GM13976 (cell line): ENCODE measurements at regions not wholly inside any gene's neighbourhood (a gene's known extent, or its start where the extent isn't known, plus 50 kb on each side); places are given as distances from the start of the nearest gene placed in this dataset.

ENCODE experiments used
- DNase-seq: peaks from one replicate; pipeline ENCODE4 v3.0.0; 2012; ENCODE audit warnings: low spot score
- in situ Hi-C: fragments of 300-500 bp; cut with MboI; formaldehyde crosslinking; loops from one replicate; pipeline ENCODE4 v1.12.0; 2022; ENCODE audit warnings: low sequenced_read_pairs, mixed read lengths, inconsistent platforms; ENCODE audit not compliant: unreplicated experiment
- TF ChIP-seq, protein P1 (sequence below): IDR thresholded peaks from 2 replicates; pipeline ENCODE4 v1.5.1; 2012; ENCODE audit warnings: borderline replicate concordance, mild to moderate bottlenecking; ENCODE audit not compliant: insufficient read depth; ENCODE audit errors: extremely low read depth, missing control alignments, control extremely low read depth

DNA sequence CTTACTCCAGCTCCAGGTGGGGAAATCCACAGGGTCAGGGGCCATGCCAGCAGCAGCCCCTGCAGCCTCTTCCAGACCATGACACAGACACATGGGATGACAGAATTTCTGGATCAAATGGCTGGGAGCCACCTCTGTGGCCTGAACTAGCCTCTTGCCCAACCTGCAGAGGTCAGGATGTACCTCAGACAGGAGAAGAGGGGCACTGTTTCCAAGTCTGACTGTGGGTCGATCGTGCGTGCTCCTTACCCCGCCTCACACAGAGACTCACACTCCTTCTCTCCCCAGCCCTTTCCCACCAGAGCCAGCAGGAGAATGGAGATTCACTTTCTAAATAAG is 131.9 kb downstream of the FAM43A start:
- TF ChIP-seq, protein P1, sequence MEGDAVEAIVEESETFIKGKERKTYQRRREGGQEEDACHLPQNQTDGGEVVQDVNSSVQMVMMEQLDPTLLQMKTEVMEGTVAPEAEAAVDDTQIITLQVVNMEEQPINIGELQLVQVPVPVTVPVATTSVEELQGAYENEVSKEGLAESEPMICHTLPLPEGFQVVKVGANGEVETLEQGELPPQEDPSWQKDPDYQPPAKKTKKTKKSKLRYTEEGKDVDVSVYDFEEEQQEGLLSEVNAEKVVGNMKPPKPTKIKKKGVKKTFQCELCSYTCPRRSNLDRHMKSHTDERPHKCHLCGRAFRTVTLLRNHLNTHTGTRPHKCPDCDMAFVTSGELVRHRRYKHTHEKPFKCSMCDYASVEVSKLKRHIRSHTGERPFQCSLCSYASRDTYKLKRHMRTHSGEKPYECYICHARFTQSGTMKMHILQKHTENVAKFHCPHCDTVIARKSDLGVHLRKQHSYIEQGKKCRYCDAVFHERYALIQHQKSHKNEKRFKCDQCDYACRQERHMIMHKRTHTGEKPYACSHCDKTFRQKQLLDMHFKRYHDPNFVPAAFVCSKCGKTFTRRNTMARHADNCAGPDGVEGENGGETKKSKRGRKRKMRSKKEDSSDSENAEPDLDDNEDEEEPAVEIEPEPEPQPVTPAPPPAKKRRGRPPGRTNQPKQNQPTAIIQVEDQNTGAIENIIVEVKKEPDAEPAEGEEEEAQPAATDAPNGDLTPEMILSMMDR: no peak
- no peak for DNase-seq
- in situ Hi-C loops: no loop called here

DNA sequence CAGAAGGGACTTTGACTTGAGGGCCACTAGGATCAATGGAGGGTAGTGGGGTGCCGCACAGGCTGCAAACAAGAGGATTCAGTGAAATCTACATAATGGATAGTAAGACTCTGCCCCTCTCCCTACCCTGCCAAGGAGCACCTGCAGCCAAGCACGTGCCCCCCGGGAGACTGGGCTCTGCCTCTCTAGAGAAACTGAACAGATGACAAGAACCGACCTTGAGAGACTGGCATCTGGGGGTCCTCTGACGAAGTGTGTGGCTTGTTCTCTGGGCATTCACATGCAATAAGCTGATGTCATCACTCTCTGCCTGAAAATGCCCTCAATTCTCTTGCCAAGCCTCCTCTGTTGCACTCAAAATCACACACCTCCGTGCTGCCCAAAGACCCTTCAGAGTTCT is 132.3 kb downstream of the FAM43A start:
- TF ChIP-seq, protein P1: no peak

DNA sequence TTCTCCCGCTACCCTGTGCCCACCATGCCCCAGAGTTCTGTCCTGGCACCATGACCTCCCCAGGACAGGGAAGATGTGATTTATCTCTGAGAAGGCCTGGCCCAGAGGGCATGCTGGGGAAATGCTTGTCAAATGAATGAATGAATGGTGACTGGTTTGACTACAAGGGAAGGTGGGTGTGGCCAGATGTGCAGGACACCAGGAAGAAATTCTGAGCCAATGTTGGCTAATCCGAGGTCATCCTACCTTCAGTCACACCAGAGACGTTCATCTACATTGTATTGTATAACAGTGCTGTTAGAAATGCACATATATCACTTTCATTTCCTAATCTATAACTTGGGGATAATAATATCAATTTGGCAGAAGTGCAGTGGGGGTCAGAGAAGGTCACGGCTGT is 138.4 kb downstream of the FAM43A start:
- no peak for DNase-seq
- in situ Hi-C loops: no loop called here
- TF ChIP-seq, protein P1: no peak

More for the DNA sequence above, 132.3 kb downstream of the FAM43A start:
- no peak for DNase-seq
- in situ Hi-C loops: no loop called here

DNA sequence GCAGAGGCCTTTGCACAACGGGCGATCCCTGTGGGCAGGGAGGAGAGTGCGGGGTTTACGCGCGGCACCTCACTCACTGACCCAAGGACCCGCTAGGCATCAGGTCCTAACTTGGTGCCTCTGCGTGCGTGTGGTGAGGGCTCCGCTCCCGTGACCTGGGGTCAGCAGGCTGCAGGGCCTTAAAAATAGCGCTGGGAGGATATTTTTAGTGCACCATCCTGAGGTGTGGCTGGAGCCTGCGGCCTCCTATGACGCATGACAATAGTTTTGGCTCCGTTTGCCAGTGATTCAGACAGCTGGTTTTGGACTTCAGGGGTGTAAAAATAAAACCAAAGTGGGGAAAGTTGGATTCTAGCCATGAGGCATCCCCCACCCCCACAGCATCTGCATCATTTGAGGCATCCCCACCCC is 139.0 kb downstream of the FAM43A start:
- TF ChIP-seq, protein P1: no peak
- DNase-seq: no peak
- in situ Hi-C loops: no loop called here

DNA sequence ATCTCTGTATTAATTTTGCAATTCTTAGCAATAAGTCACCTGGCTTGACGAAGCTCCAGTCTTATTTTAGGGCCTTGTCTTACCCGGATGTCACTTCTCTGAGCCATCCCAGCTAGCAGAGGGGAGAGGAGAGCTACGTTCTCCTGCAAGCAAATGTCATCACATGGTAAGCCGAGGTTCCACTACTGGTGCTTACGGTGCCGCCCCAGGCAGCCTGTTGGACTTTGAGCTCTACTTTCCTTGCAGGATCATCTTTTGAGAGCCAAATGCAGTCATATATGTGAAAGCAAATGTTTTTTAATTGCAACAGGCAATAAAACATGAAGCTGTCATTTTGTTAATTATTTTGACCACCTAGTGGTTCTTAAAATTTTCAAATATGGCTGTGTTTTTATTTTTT is 140.9 kb downstream of the FAM43A start:
- in situ Hi-C loops: no loop called here
- TF ChIP-seq, protein P1: no peak
- DNase-seq: no peak

DNA sequence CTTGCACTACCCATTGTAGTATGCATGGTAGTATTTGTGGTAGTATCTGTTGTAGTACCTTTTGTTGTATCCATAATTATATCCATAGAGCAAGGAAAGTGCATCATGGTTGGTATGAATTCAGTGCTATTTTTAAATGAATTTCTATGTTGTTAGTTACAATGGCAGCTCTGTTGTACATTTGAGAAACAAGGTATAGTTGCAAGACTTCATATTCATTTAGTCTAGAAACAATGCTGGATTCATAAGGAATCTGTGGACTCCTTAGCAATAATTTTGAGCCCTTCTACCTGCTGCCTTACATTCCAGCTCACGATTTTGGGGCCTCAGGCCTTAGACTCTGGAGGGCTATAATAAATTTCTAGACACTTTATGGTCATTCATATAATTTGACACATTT is 141.8 kb downstream of the FAM43A start:
- no peak for DNase-seq
- in situ Hi-C loops: no loop called here
- TF ChIP-seq, protein P1: no peak

DNA sequence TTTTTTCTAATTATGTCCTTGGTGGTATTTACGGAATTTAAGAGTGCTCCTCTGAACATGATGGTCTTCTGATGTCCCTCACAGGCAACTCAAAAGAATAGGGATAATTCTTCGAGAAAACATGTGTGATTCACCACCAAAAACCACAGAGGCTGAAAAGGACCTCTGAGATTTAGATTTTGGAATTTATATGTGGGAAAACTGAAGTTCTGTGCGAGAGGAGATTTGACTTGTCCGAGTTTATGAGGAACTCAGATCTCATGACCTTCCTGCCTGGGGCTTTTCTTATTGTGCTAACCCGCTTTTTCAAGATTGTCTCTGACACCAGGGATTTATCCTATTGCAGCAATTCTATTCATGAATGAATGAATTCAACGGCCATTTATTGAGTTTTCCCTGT is 142.4 kb downstream of the FAM43A start:
- TF ChIP-seq, protein P1: no peak
- in situ Hi-C loops: no loop called here
- DNase-seq: no peak
